ENCODE measurements at regions not wholly inside any gene's neighbourhood (a gene's known extent, or its start where the extent isn't known, plus 50 kb on each side); places are given as distances from the start of the nearest gene placed in this dataset.

DNA sequence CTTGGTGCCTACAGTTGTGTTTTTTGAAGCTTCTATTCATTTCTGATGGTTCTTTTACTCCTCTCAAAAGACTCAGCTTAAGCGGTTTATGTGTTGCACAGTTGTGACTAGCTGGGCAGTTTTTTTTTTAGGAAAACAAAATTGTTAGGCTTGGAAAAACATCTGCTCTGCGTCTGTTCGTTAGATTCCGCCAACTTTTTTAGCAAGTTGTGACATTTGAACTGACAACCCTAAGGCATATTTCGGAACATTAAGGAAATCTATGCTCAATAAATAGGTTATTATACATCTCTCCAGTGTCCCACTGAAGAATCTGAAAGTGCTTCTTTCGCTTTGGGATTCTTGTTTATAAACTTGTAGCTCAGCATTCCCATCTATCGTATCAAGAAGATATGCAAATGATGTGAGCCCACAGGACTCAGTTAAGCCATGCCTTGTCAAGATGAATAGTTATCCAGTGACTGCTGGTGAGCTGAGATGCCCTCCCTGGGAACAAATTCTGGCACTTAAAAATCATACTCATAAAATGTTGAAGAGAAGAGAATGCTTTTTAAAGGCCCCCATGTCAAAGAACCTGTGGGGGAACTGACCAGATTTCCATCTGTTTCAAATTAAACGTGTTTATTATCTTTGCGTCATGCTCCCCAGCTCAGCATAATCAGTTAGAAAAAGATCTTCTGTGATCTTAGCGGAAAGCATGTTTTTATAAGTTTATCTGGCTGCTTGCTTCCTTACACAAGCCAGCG is 109.0 kb upstream of the FAM20A start:
- 48 to 52% methylated on average over 11 of the region's 11 CpGs for WGBS, 2 donors
- Histone ChIP-seq H3K9me3 (no peaks in the 10 kb centered on the region), H3K27me3 (peaks cover 0 to 5% (median 0%) of the 10 kb centered on the region in 7 donors), H3K36me3 (no peaks in the 10 kb centered on the region), H3K27ac (peak overlapping the region in 7 of 10 donors; percentile 3 to 67 (median 52)), H3K4me1 (peaks cover 0 to 17% (median 0%) of the 10 kb centered on the region in 9 donors), H3K4me3 (peak overlapping the region in 1 of 10 donors; percentile 2)
- intact Hi-C loops (cut with DNase I) = no loop called here
- DNase-seq (no peak), ATAC-seq (peak in 2 of 8 donors; percentile 18 to 49)
- TF ChIP-seq CTCF (IDR thresholded peaks at IDR 0.05) = no peak

DNA sequence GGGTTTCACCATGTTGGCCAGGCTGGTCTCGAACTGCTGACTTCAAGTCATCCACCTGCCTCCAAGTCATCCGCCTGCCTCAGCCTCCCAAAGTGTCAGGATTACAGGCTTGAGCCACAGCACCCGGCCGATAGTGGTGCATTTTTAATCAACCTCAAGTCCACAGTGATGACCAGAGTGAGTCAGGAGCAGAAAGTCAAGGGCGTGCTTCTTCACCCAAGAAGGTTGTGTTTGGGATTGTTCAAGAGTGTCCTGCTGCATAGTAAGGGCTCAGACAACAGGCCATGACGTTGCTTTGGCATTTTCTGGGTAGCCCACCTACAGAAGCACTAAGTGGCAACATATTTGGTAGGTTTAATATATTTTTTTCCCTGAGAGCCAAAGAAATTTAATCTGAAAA is 108.3 kb upstream of the FAM20A start:
- peak overlapping the region in 2 of 10 donors; percentile 3 to 59 for H3K27ac ChIP-seq
- H3K27me3 ChIP-seq = peaks cover 0 to 5% (median 0%) of the 10 kb centered on the region in 7 donors
- no peak for TF ChIP-seq CTCF (IDR thresholded peaks at IDR 0.05)

DNA sequence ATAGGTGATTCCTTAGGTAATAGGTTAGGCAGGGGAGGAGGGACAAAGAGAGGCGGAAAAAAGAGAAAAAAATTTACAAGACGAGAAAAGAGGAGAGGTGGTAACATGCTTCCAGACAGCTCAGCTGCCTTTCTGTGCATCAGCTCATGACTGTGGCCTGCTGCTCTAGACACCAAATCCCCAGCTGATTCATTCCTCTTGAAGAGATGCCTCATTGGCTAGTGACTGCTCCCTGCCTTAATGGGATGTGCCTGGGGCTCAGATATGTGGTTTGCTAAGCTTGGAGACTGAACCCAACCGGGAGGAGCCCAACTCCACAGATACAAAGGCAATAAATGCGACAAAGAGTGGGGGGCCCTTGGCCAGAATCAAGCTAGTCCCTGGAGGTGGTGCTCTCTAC is 105.9 kb upstream of the FAM20A start:
- Histone ChIP-seq H3K27me3 (no peaks in the 10 kb centered on the region), H3K27ac (peak overlapping the region in 9 of 10 donors; percentile 1 to 76 (median 41)), H3K36me3 (no peaks in the 10 kb centered on the region), H3K4me3 (no peak overlapping the region), H3K4me1 (peaks cover 0 to 17% (median 0%) of the 10 kb centered on the region in 9 donors), H3K9me3 (no peaks in the 10 kb centered on the region)
- DNase-seq (no peak), ATAC-seq (peak in 6 of 8 donors; percentile 37 to 68 (median 46))
- intact Hi-C loops (cut with DNase I) = no loop called here
- no peak for TF ChIP-seq CTCF (IDR thresholded peaks at IDR 0.05)
- WGBS, 2 donors = 84% methylated on average over 4 of the region's 4 CpGs

More for the DNA sequence above, 108.3 kb upstream of the FAM20A start:
- WGBS, 2 donors = 89 to 91% methylated on average over 6 of the region's 6 CpGs
- Histone ChIP-seq H3K4me1 (peaks cover 0 to 17% (median 0%) of the 10 kb centered on the region in 9 donors), H3K36me3 (no peaks in the 10 kb centered on the region), H3K9me3 (no peaks in the 10 kb centered on the region), H3K4me3 (no peak overlapping the region)
- ATAC-seq (no peak), DNase-seq (no peak)
- intact Hi-C loops (cut with DNase I) = no loop called here

DNA sequence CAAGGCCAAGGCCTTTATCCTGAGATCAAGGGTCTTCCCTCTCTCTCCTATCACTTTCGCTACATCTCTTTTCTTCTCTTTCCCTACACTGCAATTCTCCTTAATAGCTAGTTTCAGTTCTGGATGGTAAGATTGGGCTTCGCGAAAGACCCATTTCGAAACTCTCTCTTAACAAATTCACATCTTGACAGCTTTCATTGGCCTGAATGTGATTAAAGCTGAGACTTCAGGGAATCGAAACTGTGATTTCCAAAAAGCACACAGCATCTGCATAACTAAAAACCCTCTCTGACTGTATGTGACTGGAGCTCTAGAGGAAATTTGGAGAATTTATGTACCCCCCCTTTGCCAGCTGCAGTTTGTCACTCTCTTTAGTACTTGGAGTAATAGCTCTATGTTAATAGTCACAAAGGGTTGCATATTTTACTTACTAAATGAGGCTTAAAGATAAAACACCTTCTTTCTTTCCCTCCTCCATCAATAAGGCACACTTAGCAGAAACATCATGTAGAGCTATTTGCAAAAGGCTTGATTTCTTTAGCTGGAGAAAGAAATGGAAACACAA is 105.3 kb upstream of the FAM20A start:
- no peak for DNase-seq
- 65 to 70% methylated on average over 5 of the region's 5 CpGs for WGBS, 2 donors
- Histone ChIP-seq H3K27ac (peak overlapping the region in 9 of 10 donors; percentile 1 to 76 (median 41)), H3K9me3 (no peaks in the 10 kb centered on the region), H3K27me3 (no peaks in the 10 kb centered on the region), H3K4me3 (no peak overlapping the region), H3K4me1 (peaks cover 0 to 17% (median 0%) of the 10 kb centered on the region in 9 donors), H3K36me3 (no peaks in the 10 kb centered on the region)
- ATAC-seq = peak in 2 of 8 donors; percentile 11 to 18
- intact Hi-C loops (cut with DNase I) = no loop called here
- TF ChIP-seq CTCF (IDR thresholded peaks at IDR 0.05) = no peak

Data from heart right ventricle (tissue), 16 donors.